ENCODE measurements at regions not wholly inside any gene's neighbourhood (a gene's known extent, or its start where the extent isn't known, plus 50 kb on each side); places are given as distances from the start of the nearest gene placed in this dataset.

- Histone ChIP-seq H3K9ac (replicated peaks; ENCODE audit: extremely low read depth, insufficient read depth, low read length) (no peak overlapping the region), H4K20me1 (replicated peaks; ENCODE audit: control insufficient read depth, extremely low read depth, insufficient read depth, low read length) (no peaks in the 10 kb centered on the region), H3K9me3 (replicated peaks; ENCODE audit: control insufficient read depth, insufficient read depth, low read length) (no peaks in the 10 kb centered on the region), H3K27me3 (ENCODE audit: control insufficient read depth in 2 of 2, insufficient read depth in 2 of 2, low read length in 2 of 2) (peaks cover 3 to 6% of the 10 kb centered on the region in 2 experiments), H3K79me2 (ENCODE audit: control insufficient read depth, insufficient read depth, low read length) (no peaks in the 10 kb centered on the region), H3K4me3 (replicated peaks in 1 of 3; ENCODE audit: insufficient read depth in 1 of 3, low read depth in 1 of 3, low read length in 3 of 3) (no peak overlapping the region), H3K9me1 (replicated peaks; ENCODE audit: control insufficient read depth, extremely low read depth, insufficient read depth, low read length) (no peaks in the 10 kb centered on the region), H3K4me2 (ENCODE audit: insufficient read depth, low read length) (no peak overlapping the region), H3K36me3 (ENCODE audit: control insufficient read depth in 2 of 2, extremely low read depth in 1 of 2, insufficient read depth in 2 of 2, low read length in 2 of 2) (no peaks in the 10 kb centered on the region), H3K27ac (ENCODE audit: insufficient read depth, low read depth, low read length) (no peak overlapping the region), H2AFZ (ENCODE audit: low read depth, low read length) (no peak overlapping the region), H3K4me1 (ENCODE audit: control insufficient read depth, extremely low read depth, insufficient read depth, low read length) (no peaks in the 10 kb centered on the region)
- no peak for DNase-seq (ENCODE audit: low read depth, low spot score)
- intact Hi-C loops (cut with micrococcal nuclease) (no loop called here), dilution Hi-C loops (cut with MboI; ENCODE audit: extremely low pct_ligation_motif_present, low sequenced_read_pairs) (no loop called here)
- POLR2A ChIA-PET = no interaction called here
- FAIRE-seq = no peak
- BruUV-seq (replicated peaks) = no TSS peak
- CTCF ChIA-PET = interaction anchor here (1.7 kb wide), 1 partner anchor 17 kb away, joined by 4 read pairs; no protein-coding TSS in a partner anchor
- TF ChIP-seq EZH2 (IDR thresholded peaks at IDR 0.05; ENCODE audit: borderline replicate concordance, low read depth, low read length, severe bottlenecking) = no peak
These were observed 339.0 kb upstream of the KIF2A start for GRCh38 chr5:61966997-61967396.

- intact Hi-C loops (cut with micrococcal nuclease) = no loop called here
- H3K27me3 ChIP-seq (ENCODE audit: control insufficient read depth in 2 of 2, insufficient read depth in 2 of 2, low read length in 2 of 2) = peaks cover 3 to 6% of the 10 kb centered on the region in 2 experiments
- no peaks in the 10 kb centered on the region for H3K4me1 ChIP-seq (ENCODE audit: control insufficient read depth, extremely low read depth, insufficient read depth, low read length)
- dilution Hi-C loops (cut with MboI; ENCODE audit: extremely low pct_ligation_motif_present, low sequenced_read_pairs) = no loop called here
- no peaks in the 10 kb centered on the region for H3K36me3 ChIP-seq (ENCODE audit: control insufficient read depth in 2 of 2, extremely low read depth in 1 of 2, insufficient read depth in 2 of 2, low read length in 2 of 2)
- H3K9ac ChIP-seq (replicated peaks; ENCODE audit: extremely low read depth, insufficient read depth, low read length) = no peak overlapping the region
- no peaks in the 10 kb centered on the region for H4K20me1 ChIP-seq (replicated peaks; ENCODE audit: control insufficient read depth, extremely low read depth, insufficient read depth, low read length)
- H3K79me2 ChIP-seq (ENCODE audit: control insufficient read depth, insufficient read depth, low read length) = no peaks in the 10 kb centered on the region
- no peak for TF ChIP-seq POLR2AphosphoS5 (IDR thresholded peaks at IDR 0.05; ENCODE audit: insufficient read depth, low read depth, low read length)
- TF ChIP-seq, protein P1, sequence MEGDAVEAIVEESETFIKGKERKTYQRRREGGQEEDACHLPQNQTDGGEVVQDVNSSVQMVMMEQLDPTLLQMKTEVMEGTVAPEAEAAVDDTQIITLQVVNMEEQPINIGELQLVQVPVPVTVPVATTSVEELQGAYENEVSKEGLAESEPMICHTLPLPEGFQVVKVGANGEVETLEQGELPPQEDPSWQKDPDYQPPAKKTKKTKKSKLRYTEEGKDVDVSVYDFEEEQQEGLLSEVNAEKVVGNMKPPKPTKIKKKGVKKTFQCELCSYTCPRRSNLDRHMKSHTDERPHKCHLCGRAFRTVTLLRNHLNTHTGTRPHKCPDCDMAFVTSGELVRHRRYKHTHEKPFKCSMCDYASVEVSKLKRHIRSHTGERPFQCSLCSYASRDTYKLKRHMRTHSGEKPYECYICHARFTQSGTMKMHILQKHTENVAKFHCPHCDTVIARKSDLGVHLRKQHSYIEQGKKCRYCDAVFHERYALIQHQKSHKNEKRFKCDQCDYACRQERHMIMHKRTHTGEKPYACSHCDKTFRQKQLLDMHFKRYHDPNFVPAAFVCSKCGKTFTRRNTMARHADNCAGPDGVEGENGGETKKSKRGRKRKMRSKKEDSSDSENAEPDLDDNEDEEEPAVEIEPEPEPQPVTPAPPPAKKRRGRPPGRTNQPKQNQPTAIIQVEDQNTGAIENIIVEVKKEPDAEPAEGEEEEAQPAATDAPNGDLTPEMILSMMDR (IDR thresholded peaks at IDR 0.05; ENCODE audit: extremely low read depth in 1 of 2, insufficient read depth in 1 of 2, low read depth in 1 of 2, low read length in 2 of 2) = no peak
- TF ChIP-seq, protein P2, sequence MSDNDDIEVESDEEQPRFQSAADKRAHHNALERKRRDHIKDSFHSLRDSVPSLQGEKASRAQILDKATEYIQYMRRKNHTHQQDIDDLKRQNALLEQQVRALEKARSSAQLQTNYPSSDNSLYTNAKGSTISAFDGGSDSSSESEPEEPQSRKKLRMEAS (IDR thresholded peaks at IDR 0.05; ENCODE audit: insufficient read depth, insufficient read length) = no peak
- DNase-seq (ENCODE audit: low read depth, low spot score) = no peak
- no peak overlapping the region for H3K4me2 ChIP-seq (ENCODE audit: insufficient read depth, low read length)
- FAIRE-seq = no peak
- no peak overlapping the region for H2AFZ ChIP-seq (ENCODE audit: low read depth, low read length)
- CTCF ChIA-PET = no interaction called here
- no peak overlapping the region for H3K27ac ChIP-seq (ENCODE audit: insufficient read depth, low read depth, low read length)
- POLR2A ChIA-PET = no interaction called here
- no peaks in the 10 kb centered on the region for H3K9me1 ChIP-seq (replicated peaks; ENCODE audit: control insufficient read depth, extremely low read depth, insufficient read depth, low read length)
- BruUV-seq (replicated peaks) = no TSS peak
- H3K4me3 ChIP-seq (replicated peaks in 1 of 3; ENCODE audit: insufficient read depth in 1 of 3, low read depth in 1 of 3, low read length in 3 of 3) = no peak overlapping the region
- H3K9me3 ChIP-seq (replicated peaks; ENCODE audit: control insufficient read depth, insufficient read depth, low read length) = no peaks in the 10 kb centered on the region
These were observed 338.3 kb upstream of the KIF2A start for GRCh38 chr5:61967681-61968080.
